Ishikawa (cell line): ENCODE measurements at regions not wholly inside any gene's neighbourhood (a gene's known extent, or its start where the extent isn't known, plus 50 kb on each side); places are given as distances from the start of the nearest gene placed in this dataset.

Source experiments
- CEBPB ChIP-seq: IDR thresholded peaks from 2 replicates; pipeline ENCODE4 v1.6.1; 2012
- CREB1 ChIP-seq: IDR thresholded peaks from 2 replicates; pipeline ENCODE4 v1.6.1; 2012; ENCODE audit warnings: low read depth
- EGR1 ChIP-seq: IDR thresholded peaks from 2 replicates; pipeline ENCODE4 v1.6.1; 2012
- EP300 ChIP-seq: IDR thresholded peaks from 2 replicates; pipeline ENCODE4 v1.6.1; 2012; ENCODE audit warnings: borderline replicate concordance
- FOXM1 ChIP-seq: IDR thresholded peaks from 2 replicates; pipeline ENCODE4 v1.6.1; 2012; ENCODE audit warnings: low read depth, borderline replicate concordance
- MAX ChIP-seq: IDR thresholded peaks from 2 replicates; pipeline ENCODE4 v1.6.1; 2012
- RAD21 ChIP-seq: IDR thresholded peaks from 2 replicates; pipeline ENCODE4 v1.6.1; 2012; ENCODE audit warnings: low read depth
- REST ChIP-seq: IDR thresholded peaks from 2 replicates; pipeline ENCODE4 v1.6.1; 2012; ENCODE audit warnings: low read depth, mild to moderate bottlenecking
- TAF1 ChIP-seq: IDR thresholded peaks from 2 replicates; pipeline ENCODE4 v1.6.1; 2012; ENCODE audit warnings: low read depth, mild to moderate bottlenecking
- TCF12 ChIP-seq: IDR thresholded peaks from 2 replicates; pipeline ENCODE4 v1.6.1; 2012; ENCODE audit warnings: low read depth
- TEAD4 ChIP-seq: IDR thresholded peaks from 2 replicates; pipeline ENCODE4 v1.6.1; 2012
- TF ChIP-seq, protein P1 (sequence below): IDR thresholded peaks from 2 replicates; pipeline ENCODE4 v1.6.1; 2012

GRCh38 chr18:22334567-22334966 lies 83.1 kb downstream of the CTAGE1 start:
- TF ChIP-seq REST (no peak), TAF1 (no peak), EP300 (no peak), TEAD4 (no peak), FOXM1 (no peak), CEBPB (no peak), MAX (no peak), TCF12 (no peak), RAD21 (no peak), EGR1 (no peak), CREB1 (no peak)
- TF ChIP-seq, protein P1, sequence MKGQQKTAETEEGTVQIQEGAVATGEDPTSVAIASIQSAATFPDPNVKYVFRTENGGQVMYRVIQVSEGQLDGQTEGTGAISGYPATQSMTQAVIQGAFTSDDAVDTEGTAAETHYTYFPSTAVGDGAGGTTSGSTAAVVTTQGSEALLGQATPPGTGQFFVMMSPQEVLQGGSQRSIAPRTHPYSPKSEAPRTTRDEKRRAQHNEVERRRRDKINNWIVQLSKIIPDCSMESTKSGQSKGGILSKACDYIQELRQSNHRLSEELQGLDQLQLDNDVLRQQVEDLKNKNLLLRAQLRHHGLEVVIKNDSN: no peak
